Caco-2 (cell line): ENCODE measurements at regions not wholly inside any gene's neighbourhood (a gene's known extent, or its start where the extent isn't known, plus 50 kb on each side); places are given as distances from the start of the nearest gene placed in this dataset.

Source experiments
- BruUV-seq: library from RNA; stranded (reverse); fragments of 400-500 nt; replicated peaks from 2 replicates; lab custom pipeline; 2021; lab: Mats Ljungman, UMichigan
- CTCF ChIA-PET: fragments of 300-600 bp; sonication (Branson Sonifier 250); formaldehyde crosslinking; loops from one replicate; lab custom pipeline; 2022; ENCODE audit warnings: antibody characterized with exemption; lab: Charles Lee
- POLR2A ChIA-PET: fragments of 300-600 bp; sonication (Branson Sonifier 250); formaldehyde crosslinking; loops from one replicate; lab custom pipeline; 2022; ENCODE audit warnings: antibody characterized with exemption; lab: Charles Lee
- DNase-seq, 2 experiments: peaks; one replicate each; pipeline versions ENCODE4 v3.0.0 to v3.0.0-alpha.2; 2020 to 2022
- H3K27me3 ChIP-seq: replicated peaks from 2 replicates; pipeline ENCODE4 v1.6.0; 2011; ENCODE audit warnings: low read length; ENCODE audit not compliant: control insufficient read depth, insufficient read depth
- H3K36me3 ChIP-seq: 2 replicates; pipeline ENCODE4 v1.5.1; 2011; ENCODE audit warnings: low read length; ENCODE audit not compliant: control insufficient read depth, insufficient read depth
- H3K4me1 ChIP-seq: fragments of 250-450 bp; sonication (Bioruptor Pico); 2 replicates; pipeline ENCODE4 v1.5.1; 2020; ENCODE audit warnings: mild to moderate bottlenecking
- H3K4me3 ChIP-seq: 2 replicates; pipeline ENCODE4 v1.5.1; 2011; ENCODE audit warnings: low read depth, mild to moderate bottlenecking, control low read depth, low read length
- H3K9me3 ChIP-seq: fragments of 250-450 bp; sonication (Bioruptor Pico); 2 replicates; pipeline ENCODE4 v1.5.1; 2020; ENCODE audit warnings: mild to moderate bottlenecking, moderate library complexity
- H3K27ac Mint-ChIP-seq: one replicate; pipeline ENCODE4 v1.8.0; 2022; ENCODE audit warnings: mixed read lengths; ENCODE audit not compliant: unreplicated experiment
- H3K27me3 Mint-ChIP-seq: one replicate; pipeline ENCODE4 v1.8.0; 2022; ENCODE audit warnings: mixed read lengths; ENCODE audit not compliant: insufficient read depth, unreplicated experiment
- H3K36me3 Mint-ChIP-seq: one replicate; pipeline ENCODE4 v1.8.0; 2022; ENCODE audit warnings: mild to moderate bottlenecking, mixed read lengths; ENCODE audit not compliant: insufficient read depth, unreplicated experiment
- H3K4me1 Mint-ChIP-seq: one replicate; pipeline ENCODE4 v1.8.0; 2022; ENCODE audit warnings: low read depth, mixed read lengths; ENCODE audit not compliant: unreplicated experiment
- H3K4me3 Mint-ChIP-seq: one replicate; pipeline ENCODE4 v1.8.0; 2022; ENCODE audit warnings: mild to moderate bottlenecking, moderate library complexity, mixed read lengths; ENCODE audit not compliant: unreplicated experiment
- H3K9me3 Mint-ChIP-seq: one replicate; pipeline ENCODE4 v1.8.0; 2022; ENCODE audit warnings: mixed read lengths; ENCODE audit not compliant: unreplicated experiment
- intact Hi-C: fragments of 100-400 bp; cut with micrococcal nuclease; formaldehyde crosslinking; loops from one replicate; pipeline ENCODE4 v1.10.0; 2022; ENCODE audit not compliant: unreplicated experiment
- TF ChIP-seq, protein P1 (sequence below), 2 experiments: fragments of 200-600 bp in 1 of 2; IDR thresholded peaks; 1 replicate in 1 of 2; 2 replicates in 1 of 2; pipeline versions ENCODE4 v1.5.1 to v1.8.0; 2011 to 2022; ENCODE audit warnings: antibody characterized with exemption in 1 of 2, control low read depth in 1 of 2, inconsistent platforms in 1 of 2, low read depth in 1 of 2, low read length in 1 of 2, mild to moderate bottlenecking in 1 of 2, moderate library complexity in 1 of 2; ENCODE audit not compliant: insufficient read depth in 1 of 2, severe bottlenecking in 1 of 2, unreplicated experiment in 1 of 2

DNA sequence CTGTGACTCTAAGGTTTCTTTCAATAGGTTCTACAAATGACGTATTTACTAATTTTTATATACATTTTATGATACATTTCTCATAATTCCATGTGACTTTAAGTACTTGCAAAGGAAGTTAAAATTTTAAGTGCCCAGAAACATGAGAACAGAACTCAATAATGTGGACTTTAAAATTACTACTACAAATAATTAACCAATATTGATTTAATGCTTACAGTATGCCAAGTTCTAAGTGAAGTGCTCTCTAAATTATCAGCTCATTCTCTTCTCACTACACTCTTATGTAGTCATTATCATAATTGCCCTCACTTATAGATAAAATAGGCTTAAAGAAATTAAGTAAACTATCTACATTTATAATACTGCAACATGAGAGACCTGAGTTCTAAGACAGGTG is 1690.7 kb upstream of the CDH9 start:
- no TSS peak for BruUV-seq
- H3K4me1 Mint-ChIP-seq, result no peaks in the 10 kb centered on the region
- H3K9me3 Mint-ChIP-seq, result no peaks in the 10 kb centered on the region
- H3K4me3 Mint-ChIP-seq, result no peak overlapping the region
- ChIA-PET CTCF (no interaction called here), POLR2A (no interaction called here)
- no peaks in the 10 kb centered on the region for H3K4me1 ChIP-seq
- no peaks in the 10 kb centered on the region for H3K36me3 Mint-ChIP-seq
- DNase-seq, result no peak
- intact Hi-C loops, result no loop called here
- H3K27ac Mint-ChIP-seq, result no peak overlapping the region
- H3K36me3 ChIP-seq, result no peaks in the 10 kb centered on the region
- H3K4me3 ChIP-seq, result no peak overlapping the region
- H3K27me3 Mint-ChIP-seq, result no peaks in the 10 kb centered on the region
- no peaks in the 10 kb centered on the region for H3K9me3 ChIP-seq
- H3K27me3 ChIP-seq, result no peaks in the 10 kb centered on the region
- TF ChIP-seq, protein P1, sequence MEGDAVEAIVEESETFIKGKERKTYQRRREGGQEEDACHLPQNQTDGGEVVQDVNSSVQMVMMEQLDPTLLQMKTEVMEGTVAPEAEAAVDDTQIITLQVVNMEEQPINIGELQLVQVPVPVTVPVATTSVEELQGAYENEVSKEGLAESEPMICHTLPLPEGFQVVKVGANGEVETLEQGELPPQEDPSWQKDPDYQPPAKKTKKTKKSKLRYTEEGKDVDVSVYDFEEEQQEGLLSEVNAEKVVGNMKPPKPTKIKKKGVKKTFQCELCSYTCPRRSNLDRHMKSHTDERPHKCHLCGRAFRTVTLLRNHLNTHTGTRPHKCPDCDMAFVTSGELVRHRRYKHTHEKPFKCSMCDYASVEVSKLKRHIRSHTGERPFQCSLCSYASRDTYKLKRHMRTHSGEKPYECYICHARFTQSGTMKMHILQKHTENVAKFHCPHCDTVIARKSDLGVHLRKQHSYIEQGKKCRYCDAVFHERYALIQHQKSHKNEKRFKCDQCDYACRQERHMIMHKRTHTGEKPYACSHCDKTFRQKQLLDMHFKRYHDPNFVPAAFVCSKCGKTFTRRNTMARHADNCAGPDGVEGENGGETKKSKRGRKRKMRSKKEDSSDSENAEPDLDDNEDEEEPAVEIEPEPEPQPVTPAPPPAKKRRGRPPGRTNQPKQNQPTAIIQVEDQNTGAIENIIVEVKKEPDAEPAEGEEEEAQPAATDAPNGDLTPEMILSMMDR (IDR thresholded peaks at IDR 0.05; ENCODE audit: insufficient read depth in 1 of 2, low read depth in 1 of 2, low read length in 1 of 2, severe bottlenecking in 1 of 2, unreplicated experiment in 1 of 2), result no peak

DNA sequence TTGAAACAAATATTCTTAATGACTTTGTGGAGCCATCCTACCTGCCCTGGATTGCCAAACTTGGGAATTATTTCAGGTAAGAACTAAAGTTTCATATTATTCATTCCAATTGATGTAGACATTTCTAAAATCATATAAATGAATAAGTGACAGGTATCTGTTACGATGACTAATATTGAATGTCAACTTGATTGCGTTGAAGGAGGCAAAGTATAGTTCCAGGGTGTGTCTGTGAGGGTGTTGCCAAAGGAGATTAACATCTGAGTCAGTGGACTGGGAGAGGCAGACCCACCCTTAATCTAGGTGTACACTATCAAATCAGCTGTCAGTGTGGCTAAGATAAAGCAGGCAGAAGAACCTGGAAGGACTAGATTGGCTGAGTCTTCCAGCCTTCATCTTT is 1688.4 kb upstream of the CDH9 start:
- H3K4me1 ChIP-seq, result no peaks in the 10 kb centered on the region
- TF ChIP-seq, protein P1 (IDR thresholded peaks at IDR 0.05; ENCODE audit: insufficient read depth in 1 of 2, low read depth in 1 of 2, low read length in 1 of 2, severe bottlenecking in 1 of 2, unreplicated experiment in 1 of 2), result no peak
- no peaks in the 10 kb centered on the region for H3K9me3 Mint-ChIP-seq
- BruUV-seq, result no TSS peak
- intact Hi-C loops, result no loop called here
- no peak overlapping the region for H3K27ac Mint-ChIP-seq
- H3K36me3 Mint-ChIP-seq, result no peaks in the 10 kb centered on the region
- no peak overlapping the region for H3K4me3 ChIP-seq
- DNase-seq, result no peak
- H3K9me3 ChIP-seq, result no peaks in the 10 kb centered on the region
- CTCF ChIA-PET, result no interaction called here
- H3K4me1 Mint-ChIP-seq, result no peaks in the 10 kb centered on the region
- no peak overlapping the region for H3K4me3 Mint-ChIP-seq
- H3K27me3 ChIP-seq, result no peaks in the 10 kb centered on the region
- POLR2A ChIA-PET, result no interaction called here
- no peaks in the 10 kb centered on the region for H3K27me3 Mint-ChIP-seq
- no peaks in the 10 kb centered on the region for H3K36me3 ChIP-seq

DNA sequence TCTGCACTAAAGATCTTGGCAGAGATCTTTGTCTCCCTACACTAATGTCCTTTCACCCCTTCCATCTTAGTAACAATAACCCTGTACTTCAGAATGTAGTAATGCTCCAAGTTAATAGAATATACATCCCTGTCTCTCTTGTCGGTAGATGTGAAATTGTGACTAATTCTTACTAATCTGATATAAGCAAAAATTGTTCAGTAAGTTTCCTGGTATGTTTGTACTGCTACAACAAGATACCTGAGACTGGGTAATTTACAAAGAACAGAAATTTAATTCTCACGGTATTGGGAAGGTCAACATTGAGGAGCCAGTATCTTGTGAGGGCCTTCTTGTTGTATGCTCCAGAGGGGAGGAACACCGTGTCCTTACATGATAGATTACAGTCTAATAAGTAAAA is 1686.6 kb upstream of the CDH9 start:
- DNase-seq, result no peak
- POLR2A ChIA-PET, result no interaction called here
- Histone ChIP-seq H3K27me3 (no peaks in the 10 kb centered on the region), H3K4me1 (no peaks in the 10 kb centered on the region), H3K36me3 (no peaks in the 10 kb centered on the region), H3K9me3 (no peaks in the 10 kb centered on the region), H3K4me3 (no peak overlapping the region)
- H3K27me3 Mint-ChIP-seq, result no peaks in the 10 kb centered on the region
- no peak overlapping the region for H3K4me3 Mint-ChIP-seq
- TF ChIP-seq, protein P1 (IDR thresholded peaks at IDR 0.05; ENCODE audit: insufficient read depth in 1 of 2, low read depth in 1 of 2, low read length in 1 of 2, severe bottlenecking in 1 of 2, unreplicated experiment in 1 of 2), result no peak
- no peak overlapping the region for H3K27ac Mint-ChIP-seq
- H3K9me3 Mint-ChIP-seq, result no peaks in the 10 kb centered on the region
- CTCF ChIA-PET, result no interaction called here
- no peaks in the 10 kb centered on the region for H3K36me3 Mint-ChIP-seq
- no TSS peak for BruUV-seq
- intact Hi-C loops, result no loop called here
- no peaks in the 10 kb centered on the region for H3K4me1 Mint-ChIP-seq
